B cell (primary cell): ENCODE measurements at regions not wholly inside any gene's neighbourhood (a gene's known extent, or its start where the extent isn't known, plus 50 kb on each side); places are given as distances from the start of the nearest gene placed in this dataset.

ENCODE experiments used
- ATAC-seq: fragments of 200-7000 bp; cut with Tn5 transposase; one replicate; pipeline ENCODE4 v1.10.0; 2021; ENCODE audit warnings: low read depth, mild to moderate bottlenecking, moderate number of reproducible peaks, moderate library complexity
- CTCF ChIA-PET: fragments of 350-600 bp; sonication (Branson Sonifier 250); formaldehyde crosslinking; loops from one replicate; lab custom pipeline; 2021; ENCODE audit warnings: antibody characterized with exemption, inconsistent platforms; lab: Charles Lee
- POLR2A ChIA-PET: fragments of 350-600 bp; sonication (Branson Sonifier 250); formaldehyde crosslinking; loops from one replicate; lab custom pipeline; 2021; ENCODE audit warnings: antibody characterized with exemption; lab: Charles Lee
- DNase-seq: peaks from one replicate; pipeline ENCODE4 v3.0.0; 2013
- H2AFZ ChIP-seq: 2 replicates; pipeline ENCODE4 v1.6.1; 2012; ENCODE audit warnings: mild to moderate bottlenecking, low read depth, low read length; ENCODE audit not compliant: insufficient read depth, poor library complexity, severe bottlenecking
- H3K27ac ChIP-seq, 2 donors: 1 replicate in 1 of 2; 2 replicates in 1 of 2; pipeline ENCODE4 v1.5.1; 2012 to 2013; ENCODE audit warnings: low read length in 2 of 2, mild to moderate bottlenecking in 2 of 2, moderate library complexity in 1 of 2
- H3K27me3 ChIP-seq, 4 experiments: fragments of 200-600 bp in 1 of 4; sonication (generic) in 1 of 4; replicated peaks in 1 of 4; 1 replicate in 2 of 4; 2 replicates in 2 of 4; pipeline versions ENCODE4 v1.6.1 to v1.7.0; 2013 to 2016; ENCODE audit warnings: low read length in 3 of 4, mild to moderate bottlenecking in 2 of 4, mixed read lengths in 1 of 4, moderate library complexity in 1 of 4; ENCODE audit not compliant: insufficient read depth in 4 of 4, control insufficient read depth in 3 of 4; ENCODE audit errors: control extremely low read depth in 1 of 4
- H3K36me3 ChIP-seq, 2 experiments: replicated peaks in 1 of 2; 1 replicate in 1 of 2; 2 replicates in 1 of 2; pipeline versions ENCODE4 v1.6.1 to v1.7.1; 2013; ENCODE audit warnings: low read length in 1 of 2; ENCODE audit not compliant: insufficient read depth in 2 of 2, control insufficient read depth in 1 of 2; ENCODE audit errors: control extremely low read depth in 1 of 2, extremely low read depth in 1 of 2
- H3K4me1 ChIP-seq, 2 donors: fragments of 200-600 bp in 1 of 2; sonication (generic) in 1 of 2; 1 replicate in 1 of 2; 2 replicates in 1 of 2; pipeline versions ENCODE4 v1.5.1 to v1.6.1; 2013 to 2017; ENCODE audit warnings: low read length in 2 of 2; ENCODE audit not compliant: control insufficient read depth in 2 of 2, insufficient read depth in 2 of 2
- H3K4me2 ChIP-seq: replicated peaks from 2 replicates; pipeline ENCODE3; 2012; ENCODE audit warnings: mild to moderate bottlenecking, low read depth, low read length; ENCODE audit not compliant: poor library complexity, severe bottlenecking
- H3K4me3 ChIP-seq, 5 experiments: fragments of 200-600 bp in 1 of 5; sonication (generic) in 1 of 5; 1 replicate in 3 of 5; 2 replicates in 2 of 5; pipeline versions ENCODE4 v1.5.1 to v1.7.0; 2011 to 2016; ENCODE audit warnings: low read length in 4 of 5, mild to moderate bottlenecking in 4 of 5, low read depth in 2 of 5, control low read depth in 1 of 5, moderate library complexity in 1 of 5; ENCODE audit not compliant: insufficient read depth in 1 of 5; ENCODE audit errors: control extremely low read depth in 1 of 5, extremely low read depth in 1 of 5
- H3K79me2 ChIP-seq: fragments of 200-600 bp; sonication (generic); one replicate; pipeline ENCODE4 v1.6.0; 2016; ENCODE audit warnings: low read length; ENCODE audit not compliant: control insufficient read depth, insufficient read depth
- H3K9ac ChIP-seq: fragments of 200-600 bp; sonication (generic); 2 replicates; pipeline ENCODE4 v1.6.1; 2017; ENCODE audit warnings: mild to moderate bottlenecking, low read length, moderate library complexity
- H3K9me3 ChIP-seq, 3 donors: one replicate each; pipeline versions ENCODE4 v1.6.1 to v1.7.1; 2013; ENCODE audit warnings: low read length in 2 of 3; ENCODE audit not compliant: control insufficient read depth in 2 of 3, insufficient read depth in 1 of 3; ENCODE audit errors: control extremely low read depth in 1 of 3
- H4K20me1 ChIP-seq: 2 replicates; pipeline ENCODE4 v1.6.0; 2012; ENCODE audit warnings: mild to moderate bottlenecking, low read length; ENCODE audit not compliant: insufficient read depth, control insufficient read depth, poor library complexity, severe bottlenecking
- H3K27ac Mint-ChIP-seq: one replicate; pipeline ENCODE4 v1.8.0; 2021; ENCODE audit warnings: mixed read lengths
- H3K27me3 Mint-ChIP-seq: one replicate; pipeline ENCODE4 v1.8.0; 2021; ENCODE audit warnings: mixed read lengths
- H3K4me1 Mint-ChIP-seq: one replicate; pipeline ENCODE4 v1.8.0; 2021; ENCODE audit warnings: mixed read lengths
- H3K4me3 Mint-ChIP-seq: one replicate; pipeline ENCODE4 v1.8.0; 2021; ENCODE audit warnings: mixed read lengths
- H3K9me3 Mint-ChIP-seq: one replicate; pipeline ENCODE4 v1.8.0; 2022; ENCODE audit warnings: mixed read lengths; ENCODE audit not compliant: insufficient read depth
- CTCF ChIP-seq: fragments of 200-600 bp; IDR thresholded peaks from one replicate; pipeline ENCODE4 v1.8.0; 2022; ENCODE audit warnings: antibody characterized with exemption, mild to moderate bottlenecking
- EZH2 ChIP-seq: IDR thresholded peaks from 2 replicates; pipeline ENCODE4 v1.6.1; 2012; ENCODE audit warnings: borderline replicate concordance, low read depth, mild to moderate bottlenecking, moderate library complexity, low read length; ENCODE audit not compliant: insufficient read depth, poor library complexity, severe bottlenecking
- WGBS: methylation state at CpG from one replicate; pipeline ENCODE4 v1.1.5; 2013; ENCODE audit warnings: missing lambda C conversion rate; ENCODE audit not compliant: insufficient coverage; 5-methylcytosine and 5-hydroxymethylcytosine counted together
- intact Hi-C: fragments of 100-400 bp; cut with micrococcal nuclease; formaldehyde crosslinking; loops from one replicate; pipeline ENCODE4 v1.10.0; 2022

- Histone ChIP-seq H3K4me3 (no peak overlapping the region), H2AFZ (no peak overlapping the region), H3K9me3 (peaks cover 0 to 2% (median 0%) of the 10 kb centered on the region in 3 donors), H3K36me3 (no peaks in the 10 kb centered on the region), H3K79me2 (no peaks in the 10 kb centered on the region), H4K20me1 (no peaks in the 10 kb centered on the region), H3K9ac (no peak overlapping the region), H3K27ac (no peak overlapping the region), H3K27me3 (no peaks in the 10 kb centered on the region), H3K4me2 (no peak overlapping the region), H3K4me1 (no peaks in the 10 kb centered on the region)
- peaks cover 7% of the 10 kb centered on the region for H3K9me3 Mint-ChIP-seq
- intact Hi-C loops, result no loop called here
- no peak for TF ChIP-seq CTCF
- no peak for TF ChIP-seq EZH2
- H3K27me3 Mint-ChIP-seq, result no peaks in the 10 kb centered on the region
- no peak overlapping the region for H3K27ac Mint-ChIP-seq
- H3K4me1 Mint-ChIP-seq, result no peaks in the 10 kb centered on the region
- WGBS, result no CpG with 5 or more reads among the region's 2 CpGs
- ATAC-seq (no peak), DNase-seq (no peak)
- CTCF ChIA-PET, result no interaction called here
- POLR2A ChIA-PET, result no interaction called here
- H3K4me3 Mint-ChIP-seq, result no peak overlapping the region
These were observed 193.7 kb upstream of the TLE4 start for GRCh38 chr9:79378107-79378506.

- intact Hi-C loops, result no loop called here
- Histone ChIP-seq H3K9ac (no peak overlapping the region), H3K36me3 (no peaks in the 10 kb centered on the region), H3K79me2 (no peaks in the 10 kb centered on the region), H3K27ac (no peak overlapping the region), H4K20me1 (no peaks in the 10 kb centered on the region), H3K9me3 (peaks cover 0 to 4% (median 0%) of the 10 kb centered on the region in 3 donors), H2AFZ (no peak overlapping the region), H3K27me3 (no peaks in the 10 kb centered on the region), H3K4me2 (no peak overlapping the region), H3K4me1 (no peaks in the 10 kb centered on the region), H3K4me3 (no peak overlapping the region)
- Mint-ChIP-seq H3K4me1 (peaks cover 8% of the 10 kb centered on the region), H3K4me3 (no peak overlapping the region), H3K27ac (no peak overlapping the region), H3K27me3 (peaks cover 3% of the 10 kb centered on the region), H3K9me3 (peaks cover 14% of the 10 kb centered on the region)
- DNase-seq, result no peak
- no peak for TF ChIP-seq EZH2
- TF ChIP-seq CTCF, result no peak
- no peak for ATAC-seq
- ChIA-PET CTCF (no interaction called here), POLR2A (no interaction called here)
These were observed 189.7 kb upstream of the TLE4 start for GRCh38 chr9:79382044-79382443.
